GM18505 (cell line): ENCODE measurements at regions not wholly inside any gene's neighbourhood (a gene's known extent, or its start where the extent isn't known, plus 50 kb on each side); places are given as distances from the start of the nearest gene placed in this dataset.
A peak's percentile ranks its signal among the peaks of the same experiment; 100 is the strongest.
"Not testable (repeated sequence)": the region's sequence is repeated elsewhere in the genome, so short reads cannot be mapped to it uniquely, and the experiment has no call there.

ENCODE experiments used
- ATAC-seq: cut with Tn5 transposase; IDR thresholded peaks from one replicate; pipeline ENCODE4 v1.9.1; 2021; ENCODE audit not compliant: unreplicated experiment
- POLR2A ChIP-seq: IDR thresholded peaks from 4 replicates; pipeline ENCODE4 v1.6.1; 2011; ENCODE audit warnings: borderline replicate concordance; ENCODE audit not compliant: insufficient read depth, insufficient read length; ENCODE audit errors: extremely low read depth

- no peak for ATAC-seq
- TF ChIP-seq POLR2A, result no peak
Measured at GRCh38 chr6:10312445-10312844, 102.4 kb downstream of the TFAP2A start.

- ATAC-seq, result not testable (repeated sequence)
Measured at GRCh38 chr6:10311546-10312405, 103.1 kb downstream of the TFAP2A start.

GRCh38 chr6:10310826-10311225 is 104.0 kb downstream of the TFAP2A start:
- ATAC-seq, result no peak
- no peak for TF ChIP-seq POLR2A

- no peak for TF ChIP-seq POLR2A
- ATAC-seq, result no peak
Measured at GRCh38 chr6:10310330-10310653, 104.6 kb downstream of the TFAP2A start.

DNA sequence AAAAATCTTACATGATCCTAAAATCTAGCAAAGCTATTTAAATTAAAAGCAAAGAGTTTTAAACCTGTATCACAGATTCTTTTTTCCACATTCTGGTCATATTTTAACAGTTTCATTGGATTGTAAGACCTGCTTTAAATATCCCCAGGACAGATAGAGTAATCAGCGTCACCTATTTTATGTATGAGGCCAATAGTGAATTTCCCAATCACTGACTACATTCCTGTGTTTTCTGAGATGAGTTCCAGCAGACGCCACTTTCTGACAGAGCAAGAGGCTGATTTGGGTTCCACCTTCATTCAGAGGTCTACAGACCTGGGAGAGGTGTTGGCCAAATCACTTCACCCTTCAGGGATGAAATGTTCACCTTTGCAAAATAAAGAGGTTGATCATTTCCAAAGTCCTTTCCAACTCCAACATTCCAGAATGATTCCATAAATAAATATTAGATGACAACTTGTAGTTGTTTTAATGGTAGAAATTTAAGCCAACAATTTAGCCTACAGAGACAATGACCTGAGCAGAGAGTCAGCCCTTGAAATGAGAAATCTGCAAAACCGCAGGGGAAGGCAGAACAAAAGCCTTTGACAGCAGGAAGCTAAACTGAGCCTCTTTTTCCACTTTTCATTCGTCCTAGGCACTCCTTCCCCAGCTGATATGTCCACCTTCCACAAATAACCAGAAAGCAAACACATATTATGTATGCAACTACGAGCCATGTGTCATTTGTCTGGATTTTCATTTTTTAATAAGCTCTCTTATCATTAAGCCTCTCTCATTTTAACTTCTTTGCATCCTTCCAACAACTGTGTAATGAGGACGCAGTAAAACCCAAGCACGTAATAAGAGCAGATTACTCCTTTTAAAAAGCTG is 105.2 kb downstream of the TFAP2A start:
- ATAC-seq, result no peak

GRCh38 chr6:10307476-10307875 is 107.4 kb downstream of the TFAP2A start:
- ATAC-seq, result no peak
- no peak for TF ChIP-seq POLR2A

More for the DNA sequence above, 105.2 kb downstream of the TFAP2A start:
- TF ChIP-seq POLR2A, result no peak

DNA sequence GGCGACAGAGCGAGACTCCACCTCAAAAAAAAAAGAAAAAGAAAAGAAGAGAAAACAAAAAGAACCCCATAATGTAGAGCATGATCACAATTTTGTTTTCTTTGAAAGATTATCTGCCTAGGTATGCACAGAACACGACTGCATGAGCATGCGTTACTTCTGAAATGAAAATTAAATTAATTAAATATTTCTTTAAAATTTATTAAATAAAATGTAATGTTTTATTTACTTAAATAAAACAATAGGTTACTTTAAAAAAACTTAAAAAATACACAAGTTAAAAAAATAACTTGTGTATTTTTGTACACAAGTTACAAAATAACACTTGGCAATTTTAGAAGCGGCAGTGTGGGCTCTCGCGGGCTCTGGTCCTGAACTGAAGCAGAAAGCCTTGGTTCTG is 107.8 kb downstream of the TFAP2A start:
- TF ChIP-seq POLR2A, result no peak
- ATAC-seq, result no peak

DNA sequence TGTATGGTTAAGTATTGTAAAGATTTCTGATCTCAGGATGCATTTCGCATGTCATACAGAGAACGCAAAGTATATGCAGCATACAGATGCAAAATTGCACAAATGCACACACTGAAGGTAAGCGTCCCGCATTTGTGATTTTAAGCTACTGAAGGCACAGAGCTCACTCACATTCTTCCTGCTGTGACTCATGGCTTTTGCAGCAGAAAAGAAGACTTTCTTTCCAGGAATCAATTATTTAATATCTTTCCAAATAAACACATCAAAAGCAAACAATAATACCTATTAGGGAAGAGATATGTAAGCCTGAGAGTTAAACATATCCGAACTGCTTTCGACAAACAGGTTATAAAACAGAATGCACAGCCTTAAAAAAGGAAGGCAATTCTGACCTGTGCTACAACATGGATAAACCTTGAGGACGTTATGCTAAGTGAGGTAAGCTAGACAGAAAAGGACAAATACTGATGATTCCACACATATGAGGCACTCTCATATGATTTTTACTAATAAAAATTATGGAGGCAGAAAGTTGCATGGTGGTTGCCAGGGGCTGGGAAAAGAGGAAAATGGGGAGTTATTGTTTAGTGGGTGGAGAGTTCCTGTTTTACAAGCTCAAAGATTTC is 109.0 kb downstream of the TFAP2A start:
- no peak for ATAC-seq
- TF ChIP-seq POLR2A, result no peak

DNA sequence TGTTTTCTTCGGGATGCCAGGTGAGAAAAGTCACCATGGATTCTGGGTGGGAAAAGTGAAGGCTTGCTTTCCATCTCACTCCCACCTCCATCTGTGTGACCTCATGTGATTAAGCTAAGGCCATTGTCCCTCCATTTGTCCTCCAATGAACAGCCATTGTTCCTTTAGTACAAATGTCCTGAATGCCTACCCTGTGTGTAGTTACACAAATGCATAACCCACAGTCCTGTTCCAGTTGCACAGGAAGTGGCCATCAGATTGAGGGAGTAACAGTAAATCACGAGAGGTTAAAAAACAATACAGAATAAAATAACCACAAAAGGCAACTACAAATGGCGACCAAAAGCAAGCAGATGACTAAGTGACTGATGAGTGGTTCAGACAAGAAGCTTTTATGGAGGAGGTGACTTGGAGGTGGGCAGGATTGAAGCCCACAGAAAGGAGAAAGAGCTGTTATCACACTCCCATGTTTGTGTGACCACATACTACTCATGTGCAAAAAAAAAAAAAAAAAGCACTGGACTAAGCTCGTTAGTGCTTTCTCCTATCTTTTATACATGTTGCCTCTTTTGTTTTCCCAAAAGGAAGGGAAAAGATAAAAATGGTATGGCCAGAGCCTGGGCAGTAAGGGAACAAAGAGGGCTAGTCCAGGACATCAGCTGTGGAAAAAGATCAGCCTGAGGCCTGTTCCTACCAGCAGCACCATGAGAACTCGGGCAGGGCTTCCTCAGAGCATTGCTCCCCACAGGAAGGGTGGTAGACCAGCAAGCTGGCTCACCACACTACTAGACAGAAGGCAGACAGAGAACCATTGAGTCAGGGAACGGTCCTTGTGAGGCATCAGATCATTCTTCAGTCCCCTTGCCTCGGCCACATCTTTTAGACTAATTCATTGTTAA is 111.0 kb downstream of the TFAP2A start:
- TF ChIP-seq POLR2A, result no peak
- no peak for ATAC-seq

- no peak for TF ChIP-seq POLR2A
- ATAC-seq, result no peak
Measured at GRCh38 chr6:10302566-10303235, 112.2 kb downstream of the TFAP2A start.

DNA sequence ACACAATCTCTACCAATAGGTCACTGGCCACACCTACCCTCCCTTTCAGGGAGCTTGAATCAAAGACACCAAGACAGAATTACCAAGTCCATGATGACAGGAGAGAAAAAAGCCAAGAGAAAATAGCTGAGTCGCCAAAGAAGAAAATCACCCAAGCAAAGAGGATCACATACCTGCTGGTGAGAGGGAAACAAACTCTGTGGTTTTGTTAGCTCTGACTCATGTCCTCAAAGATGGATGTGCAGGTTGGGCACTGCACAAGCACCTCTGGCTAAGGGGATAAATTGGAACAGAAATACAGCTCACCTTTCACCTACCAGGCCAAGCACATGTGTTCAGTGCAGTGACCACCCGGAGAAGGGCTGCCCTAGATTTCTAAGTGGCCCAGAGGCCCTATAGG is 114.8 kb downstream of the TFAP2A start:
- TF ChIP-seq POLR2A, result no peak
- ATAC-seq, result peak; percentile 64

- TF ChIP-seq POLR2A, result no peak
Measured at GRCh38 chr6:10297832-10298231, 117.0 kb downstream of the TFAP2A start.

More at GRCh38 chr6:10297832-10298231, 117.0 kb downstream of the TFAP2A start:
- no peak for ATAC-seq
